Stimulated activated naive CD8-positive, alpha-beta T cell treated with anti-CD3 and anti-CD28 coated beads, Interleukin-15, Interleukin-2, amounts not matched to agents 100 U/mL and 50 U/mL, for 24 hours (primary cell): ENCODE measurements at regions not wholly inside any gene's neighbourhood (a gene's known extent, or its start where the extent isn't known, plus 50 kb on each side); places are given as distances from the start of the nearest gene placed in this dataset.

ENCODE experiments used
- ATAC-seq: fragments of 150-1000 bp; cut with Tn5 transposase; one replicate; pipeline ENCODE4 v1.10.0; 2021
- DNase-seq: peaks from one replicate; pipeline ENCODE4 v3.0.0; 2021

DNA sequence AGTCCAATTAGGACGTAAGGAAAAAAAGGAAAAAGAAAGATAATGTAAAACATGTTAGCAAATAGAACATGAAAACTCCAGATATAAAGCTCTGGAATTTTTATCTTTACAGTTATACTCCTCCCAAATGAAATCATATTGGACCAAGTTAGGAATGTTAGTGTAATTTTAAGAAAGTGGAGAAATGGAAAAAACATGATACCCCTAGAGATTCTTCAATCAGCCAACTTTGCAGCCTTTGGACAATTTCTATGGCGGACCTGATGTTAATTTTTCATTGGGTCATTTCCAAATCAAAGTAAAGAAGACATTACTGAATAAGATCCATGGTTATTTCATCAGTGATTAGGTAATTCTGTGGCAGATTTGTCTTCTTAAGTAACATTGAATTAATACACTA is 748.7 kb downstream of the RFPL4B start:
- no peak for ATAC-seq

DNA sequence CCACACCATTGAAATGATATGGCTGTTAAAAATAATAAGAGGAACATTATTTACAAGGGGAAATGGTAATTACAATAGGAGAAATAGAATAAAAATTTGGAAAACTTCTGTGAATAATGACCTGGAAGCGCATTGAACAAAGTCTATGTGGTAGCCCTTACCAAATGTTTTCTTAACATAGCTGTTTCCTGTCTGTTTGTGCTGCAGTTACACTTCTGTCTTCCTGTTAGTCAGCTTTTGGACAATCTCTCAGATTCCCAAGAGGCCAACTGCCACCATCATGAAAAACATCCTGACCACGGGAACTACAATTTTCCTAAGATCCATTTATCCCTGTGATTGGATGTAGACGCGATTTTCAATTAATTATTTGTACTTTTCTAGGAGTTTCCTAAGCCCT is 754.4 kb upstream of the MARCKS start:
- DNase-seq: no peak
- no peak for ATAC-seq

More for the DNA sequence above, 748.7 kb downstream of the RFPL4B start:
- no peak for DNase-seq

GRCh38 chr6:113103634-113104361 is 753.3 kb upstream of the MARCKS start:
- DNase-seq (no peak), ATAC-seq (no peak)

GRCh38 chr6:113104541-113104940 is 752.6 kb upstream of the MARCKS start:
- no peak for ATAC-seq
- no peak for DNase-seq

DNA sequence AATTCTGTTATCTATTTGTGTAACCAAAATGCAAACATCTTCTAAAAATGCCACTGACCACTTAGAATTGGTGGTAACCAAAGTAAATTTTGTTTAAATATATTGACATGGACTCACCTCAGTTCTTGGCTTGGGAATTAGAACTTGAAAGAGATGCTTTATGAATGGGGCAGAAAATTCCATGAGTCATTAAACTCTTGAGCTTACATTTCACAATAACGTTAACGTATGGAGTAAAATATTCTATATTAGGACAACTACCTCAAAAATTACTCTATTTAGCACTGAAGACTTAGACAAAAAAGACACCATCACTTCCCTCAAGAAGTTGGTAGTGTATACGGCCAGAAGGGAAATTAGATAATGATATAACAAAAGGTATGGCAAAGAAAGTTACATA is 752.2 kb upstream of the MARCKS start:
- no peak for DNase-seq
- ATAC-seq: no peak

- ATAC-seq (no peak), DNase-seq (no peak)
Observed at GRCh38 chr6:113110211-113110610, 746.9 kb upstream of the MARCKS start.

- ATAC-seq: no peak
- no peak for DNase-seq
Observed at GRCh38 chr6:113111550-113111949, 745.6 kb upstream of the MARCKS start.

DNA sequence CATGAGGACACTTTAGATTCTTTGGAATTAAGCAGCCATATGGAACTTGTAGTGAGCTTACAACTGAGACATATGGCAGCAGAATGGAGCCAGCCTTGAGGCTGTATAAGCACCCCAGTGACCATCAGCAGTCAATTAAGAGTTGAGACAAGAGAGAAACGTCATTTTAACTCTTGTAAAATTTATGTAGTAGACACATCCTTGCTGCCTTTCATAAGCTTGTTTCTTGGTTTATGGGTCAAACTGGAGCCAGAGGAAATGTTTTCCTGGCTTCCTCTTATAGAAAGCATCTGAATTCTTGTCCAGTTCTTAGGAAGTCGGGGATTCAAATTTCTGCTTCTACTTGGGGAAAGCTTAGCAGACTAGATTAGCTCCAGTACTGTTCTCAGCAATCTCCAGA is 745.1 kb upstream of the MARCKS start:
- DNase-seq (no peak), ATAC-seq (no peak)

- no peak for DNase-seq
- no peak for ATAC-seq
Observed at GRCh38 chr6:113115196-113115595, 741.9 kb upstream of the MARCKS start.

- DNase-seq: no peak
- no peak for ATAC-seq
Observed at GRCh38 chr6:113120224-113120581, 736.9 kb upstream of the MARCKS start.

DNA sequence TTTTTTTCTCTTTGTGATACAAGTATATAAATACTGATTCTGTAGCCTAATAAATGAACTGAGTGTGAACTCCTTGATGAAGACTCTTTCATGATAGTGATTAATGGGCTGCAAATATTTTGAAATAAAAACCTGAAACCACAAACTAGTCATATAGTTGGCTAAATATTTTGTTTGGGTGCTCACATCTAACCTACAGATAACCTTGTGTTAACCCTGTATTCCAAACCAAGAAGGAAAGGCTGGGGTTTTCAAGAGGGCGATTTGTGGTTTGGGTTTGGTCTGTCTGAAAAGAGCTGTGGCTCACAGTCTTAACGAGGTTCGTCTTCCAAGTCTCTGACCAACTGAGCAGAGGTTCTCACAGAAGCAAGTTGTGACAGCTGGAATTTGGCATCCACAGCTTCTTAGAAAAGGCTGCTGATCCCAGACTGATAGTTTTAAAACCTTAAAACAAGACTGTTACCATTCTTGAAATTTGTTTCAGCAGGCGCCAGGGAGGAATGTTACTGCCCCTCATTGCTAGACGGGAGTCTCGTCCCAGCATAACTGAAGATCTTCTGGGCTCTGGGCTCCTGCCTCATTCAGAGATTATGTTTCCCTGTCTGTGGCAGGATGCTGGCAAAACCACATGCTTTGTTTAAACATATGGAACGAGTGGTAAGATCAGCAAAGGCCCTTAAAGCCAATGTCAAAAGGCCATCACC is 736.4 kb upstream of the MARCKS start:
- ATAC-seq (no peak), DNase-seq (no peak)

DNA sequence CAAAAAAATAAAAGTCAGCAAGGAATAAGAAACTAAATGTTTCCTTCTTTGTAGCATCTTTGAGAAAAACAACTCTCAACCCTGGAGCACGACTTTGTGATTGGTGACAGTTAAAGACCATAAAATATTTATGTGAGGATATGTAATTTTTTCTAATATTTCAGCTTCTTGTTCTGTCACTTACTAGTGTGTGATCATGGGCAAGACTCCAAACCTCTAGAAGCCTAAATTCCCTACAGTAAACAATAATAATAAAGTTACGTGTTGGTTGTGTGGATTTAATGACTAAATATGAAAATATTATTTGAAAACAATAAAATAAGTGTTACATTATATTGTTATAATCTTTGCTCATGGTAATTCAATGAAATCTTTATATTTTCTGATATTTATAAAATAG is 735.6 kb upstream of the MARCKS start:
- DNase-seq: no peak
- ATAC-seq: no peak

DNA sequence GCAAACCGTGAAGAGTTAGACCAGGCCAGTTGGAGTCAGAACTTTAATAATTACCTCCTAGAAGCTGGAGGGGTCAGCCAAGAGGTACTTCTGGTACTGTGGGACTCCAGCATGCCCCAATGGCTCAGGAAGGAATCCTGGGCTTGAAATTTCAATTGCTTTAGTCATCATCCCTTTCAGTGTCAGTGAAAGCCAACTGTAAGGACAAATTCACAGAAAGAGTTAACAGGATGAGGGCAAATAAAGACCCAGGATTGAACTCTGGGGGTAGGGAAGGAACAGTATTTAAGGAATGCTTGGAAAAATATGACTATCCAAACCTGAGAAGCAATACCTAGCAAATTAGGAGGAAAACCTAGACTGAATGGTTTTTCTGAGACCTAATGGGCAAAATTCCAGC is 735.1 kb upstream of the MARCKS start:
- ATAC-seq (no peak), DNase-seq (no peak)

- ATAC-seq (no peak), DNase-seq (no peak)
Observed at GRCh38 chr6:113125626-113126025, 731.5 kb upstream of the MARCKS start.

- ATAC-seq: no peak
- no peak for DNase-seq
Observed at GRCh38 chr6:113127786-113128419, 729.2 kb upstream of the MARCKS start.

DNA sequence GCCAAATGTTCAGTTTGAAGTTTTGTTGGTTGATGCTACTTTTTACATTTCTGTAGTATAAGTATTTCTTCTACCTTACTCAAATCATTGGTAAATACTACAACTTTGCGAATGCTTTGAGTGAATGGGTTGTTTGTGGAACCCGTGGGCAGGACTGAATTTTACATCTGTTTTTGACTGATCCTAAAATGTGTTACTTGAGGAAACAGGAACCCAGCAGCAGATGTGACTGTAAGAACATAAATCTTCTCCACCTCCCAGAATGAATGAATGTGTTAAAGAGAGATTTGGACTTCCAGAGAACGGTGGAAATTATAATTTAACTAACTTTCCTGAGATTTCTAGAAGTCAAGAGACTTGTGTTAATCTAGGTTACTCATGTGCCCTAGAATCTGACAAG is 728.5 kb upstream of the MARCKS start:
- ATAC-seq (no peak), DNase-seq (no peak)

- DNase-seq (no peak), ATAC-seq (no peak)
Observed at GRCh38 chr6:113129991-113130390, 727.2 kb upstream of the MARCKS start.

DNA sequence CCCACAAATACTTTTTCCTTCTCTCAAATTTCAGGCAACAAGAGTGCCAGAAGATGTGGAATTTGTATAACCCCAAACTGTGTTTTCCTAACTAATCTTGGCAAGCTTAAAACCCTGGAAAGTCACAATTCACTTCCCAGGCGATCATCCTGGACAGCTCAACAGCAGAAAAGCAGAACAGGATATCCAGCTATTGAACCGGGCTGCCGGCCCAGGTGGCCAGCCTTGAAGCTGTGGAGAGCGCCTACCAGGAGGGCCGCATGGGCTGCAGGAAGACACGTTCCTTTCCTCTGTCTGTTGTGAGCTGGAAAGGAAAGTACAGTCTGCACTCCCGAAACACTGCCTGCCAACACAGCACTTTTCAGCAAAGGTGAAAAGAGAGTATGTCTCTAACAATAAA is 719.7 kb upstream of the MARCKS start:
- DNase-seq: no peak
- ATAC-seq: no peak

DNA sequence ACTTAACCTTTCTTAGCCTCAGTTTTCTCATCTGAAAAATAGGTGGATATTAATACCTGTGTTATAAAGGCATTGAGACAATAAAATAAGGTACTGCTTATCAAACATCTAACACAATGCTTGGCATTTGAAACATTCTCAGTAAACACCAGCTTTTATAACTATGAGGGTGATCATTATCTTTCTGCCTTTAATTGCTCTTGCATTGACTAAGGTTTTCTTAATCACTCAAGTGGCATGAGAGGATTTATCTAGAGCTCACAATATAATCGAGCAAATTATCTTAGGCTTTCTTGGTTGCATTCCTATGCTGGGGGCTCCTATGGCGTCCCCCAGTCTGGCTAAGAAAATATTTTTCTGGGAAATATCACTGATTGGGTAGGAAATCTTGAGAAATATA is 716.4 kb upstream of the MARCKS start:
- no peak for DNase-seq
- ATAC-seq: no peak

GRCh38 chr6:113141901-113142300 is 715.2 kb upstream of the MARCKS start:
- no peak for DNase-seq

GRCh38 chr6:113142671-113143174 is 714.4 kb upstream of the MARCKS start:
- ATAC-seq: no peak
- no peak for DNase-seq

More at GRCh38 chr6:113141901-113142300, 715.2 kb upstream of the MARCKS start:
- ATAC-seq: no peak

DNA sequence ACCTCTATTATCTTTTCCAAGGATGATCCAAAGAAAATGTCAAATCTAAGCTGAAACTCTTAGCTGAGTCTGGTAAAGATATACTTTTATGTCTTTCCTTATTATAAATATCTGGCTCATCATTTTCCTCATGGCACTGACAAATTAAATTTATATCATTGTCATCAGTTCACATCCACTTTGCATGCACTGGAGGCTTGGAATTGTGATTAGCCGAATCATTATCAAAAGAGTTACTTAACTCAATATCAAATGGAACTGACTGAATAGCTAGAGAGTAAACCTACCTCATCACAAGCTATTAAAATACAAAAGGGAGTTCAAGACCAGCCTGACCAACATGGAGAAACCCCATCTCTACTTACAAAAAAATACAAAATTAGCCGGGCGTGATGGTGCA is 713.9 kb upstream of the MARCKS start:
- ATAC-seq: no peak
- no peak for DNase-seq

- DNase-seq: no peak
- no peak for ATAC-seq
Observed at GRCh38 chr6:113144117-113144516, 713.0 kb upstream of the MARCKS start.
